ENCODE measurements at regions not wholly inside any gene's neighbourhood (a gene's known extent, or its start where the extent isn't known, plus 50 kb on each side); places are given as distances from the start of the nearest gene placed in this dataset.

DNA sequence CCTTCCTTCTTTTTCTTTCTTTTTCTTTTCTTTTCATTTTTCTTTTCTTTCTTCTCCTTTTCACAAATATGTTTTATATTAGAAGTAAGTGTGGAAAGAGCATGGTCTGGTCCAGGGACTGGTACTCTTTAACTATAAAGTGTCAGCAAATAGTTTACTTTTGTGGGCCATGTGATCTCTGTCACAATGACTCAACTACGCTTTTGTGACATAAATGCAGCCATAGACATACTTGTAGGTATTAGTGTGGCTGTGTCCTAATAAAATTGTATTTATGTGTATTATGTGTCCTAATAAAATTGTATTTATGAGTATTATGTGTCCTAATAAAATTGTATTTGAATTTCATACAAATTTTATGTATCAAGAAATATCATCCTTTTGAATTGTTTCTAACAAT is 749.1 kb upstream of the ARPP21 start:
- TF ChIP-seq, protein P1, sequence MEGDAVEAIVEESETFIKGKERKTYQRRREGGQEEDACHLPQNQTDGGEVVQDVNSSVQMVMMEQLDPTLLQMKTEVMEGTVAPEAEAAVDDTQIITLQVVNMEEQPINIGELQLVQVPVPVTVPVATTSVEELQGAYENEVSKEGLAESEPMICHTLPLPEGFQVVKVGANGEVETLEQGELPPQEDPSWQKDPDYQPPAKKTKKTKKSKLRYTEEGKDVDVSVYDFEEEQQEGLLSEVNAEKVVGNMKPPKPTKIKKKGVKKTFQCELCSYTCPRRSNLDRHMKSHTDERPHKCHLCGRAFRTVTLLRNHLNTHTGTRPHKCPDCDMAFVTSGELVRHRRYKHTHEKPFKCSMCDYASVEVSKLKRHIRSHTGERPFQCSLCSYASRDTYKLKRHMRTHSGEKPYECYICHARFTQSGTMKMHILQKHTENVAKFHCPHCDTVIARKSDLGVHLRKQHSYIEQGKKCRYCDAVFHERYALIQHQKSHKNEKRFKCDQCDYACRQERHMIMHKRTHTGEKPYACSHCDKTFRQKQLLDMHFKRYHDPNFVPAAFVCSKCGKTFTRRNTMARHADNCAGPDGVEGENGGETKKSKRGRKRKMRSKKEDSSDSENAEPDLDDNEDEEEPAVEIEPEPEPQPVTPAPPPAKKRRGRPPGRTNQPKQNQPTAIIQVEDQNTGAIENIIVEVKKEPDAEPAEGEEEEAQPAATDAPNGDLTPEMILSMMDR (IDR thresholded peaks at IDR 0.05; ENCODE audit: extremely low read depth in 1 of 2, insufficient read depth in 1 of 2, low read depth in 1 of 2, low read length in 2 of 2) = no peak
- no peak for TF ChIP-seq POLR2A (IDR thresholded peaks at IDR 0.05; ENCODE audit: low read depth, low read length)

All from endothelial cell of umbilical vein (primary cell).